Smooth muscle cell of the brain vasculature (primary cell): ENCODE measurements at regions not wholly inside any gene's neighbourhood (a gene's known extent, or its start where the extent isn't known, plus 50 kb on each side); places are given as distances from the start of the nearest gene placed in this dataset.
"Not testable (repeated sequence)": the region's sequence is repeated elsewhere in the genome, so short reads cannot be mapped to it uniquely, and the experiment has no call there.

Experiments
- DNase-seq: peaks from one replicate; pipeline ENCODE4 v3.0.0-alpha.2; 2012; ENCODE audit warnings: low read depth, low spot score

- not testable (repeated sequence) for DNase-seq
Measured at GRCh38 chr6:14551601-14552000, 434.0 kb downstream of the CD83 start.

GRCh38 chr6:14552891-14553290, 435.3 kb downstream of the CD83 start:
- no peak for DNase-seq

GRCh38 chr6:14553515-14553914, 435.9 kb downstream of the CD83 start:
- no peak for DNase-seq

GRCh38 chr6:14555804-14556203, 438.2 kb downstream of the CD83 start:
- DNase-seq = no peak

GRCh38 chr6:14559746-14560536, 442.4 kb downstream of the CD83 start:
- no peak for DNase-seq

- DNase-seq = not testable (repeated sequence)
Measured at GRCh38 chr6:14561563-14561962, 444.0 kb downstream of the CD83 start.

GRCh38 chr6:14567842-14568241, 450.3 kb downstream of the CD83 start:
- DNase-seq = no peak

GRCh38 chr6:14569394-14569793, 451.8 kb downstream of the CD83 start:
- no peak for DNase-seq

- not testable (repeated sequence) for DNase-seq
Measured at GRCh38 chr6:14569874-14570273, 452.3 kb downstream of the CD83 start.

GRCh38 chr6:14571001-14571400, 453.4 kb downstream of the CD83 start:
- no peak for DNase-seq

GRCh38 chr6:14571746-14572145, 454.2 kb downstream of the CD83 start:
- no peak for DNase-seq

GRCh38 chr6:14573267-14573666, 455.7 kb downstream of the CD83 start:
- DNase-seq = no peak

- no peak for DNase-seq
Measured at GRCh38 chr6:14573703-14574290, 456.2 kb downstream of the CD83 start.

GRCh38 chr6:14575961-14576360, 458.4 kb downstream of the CD83 start:
- no peak for DNase-seq

GRCh38 chr6:14578994-14579393, 461.4 kb downstream of the CD83 start:
- DNase-seq = no peak

- DNase-seq = no peak
Measured at GRCh38 chr6:14582749-14583148, 465.2 kb downstream of the CD83 start.

GRCh38 chr6:14583826-14584225, 466.3 kb downstream of the CD83 start:
- DNase-seq = no peak

GRCh38 chr6:14584450-14584849, 466.9 kb downstream of the CD83 start:
- DNase-seq = no peak

GRCh38 chr6:14585689-14586088, 468.1 kb downstream of the CD83 start:
- DNase-seq = no peak

GRCh38 chr6:14589175-14589574, 471.6 kb downstream of the CD83 start:
- no peak for DNase-seq

- no peak for DNase-seq
Measured at GRCh38 chr6:14590586-14590985, 473.0 kb downstream of the CD83 start.

GRCh38 chr6:14591998-14592397, 474.4 kb downstream of the CD83 start:
- no peak for DNase-seq

GRCh38 chr6:14593286-14593685, 475.7 kb downstream of the CD83 start:
- DNase-seq = no peak
